GM23338 (cell line): ENCODE measurements at regions not wholly inside any gene's neighbourhood (a gene's known extent, or its start where the extent isn't known, plus 50 kb on each side); places are given as distances from the start of the nearest gene placed in this dataset.

Experiments used
- ATAC-seq: fragments of 200-7000 bp; cut with Tn5 transposase; 3 replicates; pipeline ENCODE4 v1.9.1; 2020
- DNase-seq: peaks from one replicate; pipeline ENCODE4 v3.0.0-alpha.2; 2015; ENCODE audit warnings: low spot score
- H2AFZ ChIP-seq: fragments of 200-600 bp; sonication (generic); 2 replicates; pipeline ENCODE4 v1.8.0; 2016; ENCODE audit warnings: antibody characterized with exemption, mild to moderate bottlenecking, moderate library complexity
- H3F3A ChIP-seq: fragments of 200-600 bp; sonication (generic); replicated peaks from 2 replicates; pipeline ENCODE4 v1.8.0; 2017; ENCODE audit warnings: antibody characterized with exemption, mixed run types, low read depth
- H3K27ac ChIP-seq: fragments of 200-600 bp; sonication (generic); 2 replicates; pipeline ENCODE4 v1.6.1; 2016; ENCODE audit warnings: low read depth
- H3K27me3 ChIP-seq: fragments of 200-600 bp; sonication (generic); 2 replicates; pipeline ENCODE4 v1.8.0; 2016; ENCODE audit warnings: mild to moderate bottlenecking, mixed run types, moderate library complexity; ENCODE audit not compliant: insufficient read depth
- H3K36me3 ChIP-seq: fragments of 200-600 bp; sonication (generic); 2 replicates; pipeline ENCODE4 v1.8.0; 2016; ENCODE audit warnings: mild to moderate bottlenecking; ENCODE audit not compliant: insufficient read depth
- H3K4me1 ChIP-seq: fragments of 200-600 bp; sonication (generic); 2 replicates; pipeline ENCODE4 v1.8.0; 2016; ENCODE audit warnings: mild to moderate bottlenecking, moderate library complexity; ENCODE audit not compliant: insufficient read depth
- H3K4me2 ChIP-seq: fragments of 200-600 bp; sonication (generic); 2 replicates; pipeline ENCODE4 v1.7.1; 2017; ENCODE audit warnings: mixed run types
- H3K4me3 ChIP-seq: fragments of 200-600 bp; sonication (generic); 2 replicates; pipeline ENCODE4 v1.6.1; 2016; ENCODE audit warnings: mixed run types
- H3K79me2 ChIP-seq: fragments of 200-600 bp; sonication (generic); replicated peaks from 2 replicates; pipeline ENCODE4 v1.8.0; 2017; ENCODE audit warnings: mild to moderate bottlenecking; ENCODE audit not compliant: insufficient read depth
- H3K9me2 ChIP-seq: fragments of 200-600 bp; sonication (generic); 2 replicates; pipeline ENCODE4 v1.8.0; 2017; ENCODE audit not compliant: insufficient read depth
- H4K20me1 ChIP-seq: fragments of 200-600 bp; sonication (generic); replicated peaks from 2 replicates; pipeline ENCODE4 v1.8.0; 2017; ENCODE audit warnings: mild to moderate bottlenecking; ENCODE audit not compliant: insufficient read depth
- H3K27ac Mint-ChIP-seq: 2 replicates; pipeline ENCODE4 v1.8.0; 2020; ENCODE audit warnings: inconsistent platforms, mild to moderate bottlenecking, moderate library complexity, mixed read lengths
- H3K27me3 Mint-ChIP-seq: 3 replicates; pipeline ENCODE4 v1.8.0; 2022; ENCODE audit warnings: low read depth, mild to moderate bottlenecking, moderate library complexity, mixed read lengths, inconsistent platforms; ENCODE audit not compliant: insufficient read depth, poor library complexity
- H3K36me3 Mint-ChIP-seq: 3 replicates; pipeline ENCODE4 v1.8.0; 2021; ENCODE audit warnings: low read depth, mild to moderate bottlenecking, inconsistent platforms, moderate library complexity, mixed read lengths
- H3K4me1 Mint-ChIP-seq: 3 replicates; pipeline ENCODE4 v1.8.0; 2020; ENCODE audit warnings: mild to moderate bottlenecking, inconsistent platforms, mixed read lengths
- H3K4me3 Mint-ChIP-seq: 3 replicates; pipeline ENCODE4 v1.8.0; 2021; ENCODE audit warnings: moderate library complexity, mild to moderate bottlenecking, inconsistent platforms, mixed read lengths
- H3K9me3 Mint-ChIP-seq: 3 replicates; pipeline ENCODE4 v1.8.0; 2020; ENCODE audit warnings: moderate library complexity, mild to moderate bottlenecking, inconsistent platforms, mixed read lengths
- CTCF ChIP-seq, 2 experiments: fragments of 200-600 bp in 1 of 2; sonication (generic) in 1 of 2; conservative IDR thresholded peaks; 2 replicates each; pipeline versions ENCODE4 v1.5.1 to v1.6.1; 2016 to 2017; ENCODE audit warnings: antibody characterized with exemption in 2 of 2, low read depth in 2 of 2, mild to moderate bottlenecking in 2 of 2, moderate library complexity in 1 of 2
- POLR2AphosphoS5 ChIP-seq: IDR thresholded peaks from 2 replicates; pipeline ENCODE4 v1.6.1; 2016; ENCODE audit warnings: antibody characterized with exemption, low read depth
- REST ChIP-seq: IDR thresholded peaks from one replicate; pipeline ENCODE4 v1.6.1; 2018; ENCODE audit warnings: antibody characterized with exemption; ENCODE audit not compliant: unreplicated experiment
- ZNF462 ChIP-seq: fragments of 250-450 bp; sonication (Bioruptor Pico); IDR thresholded peaks from 2 replicates; pipeline ENCODE4 v1.5.0; 2020; ENCODE audit warnings: mild to moderate bottlenecking, moderate library complexity

GRCh38 chr4:79030973-79031372, 91.7 kb upstream of the PAQR3 start (continued):
- no peak for TF ChIP-seq ZNF462 (CRISPR knock-in tag)
- TF ChIP-seq POLR2AphosphoS5 = no peak

GRCh38 chr4:79027656-79028055, 88.4 kb upstream of the PAQR3 start:
- H3K4me3 Mint-ChIP-seq = no peak overlapping the region
- no peak for TF ChIP-seq POLR2AphosphoS5
- TF ChIP-seq CTCF (conservative IDR thresholded peaks at IDR 0.05; ENCODE audit: low read depth in 2 of 2) = no peak
- no peak for TF ChIP-seq REST

More at GRCh38 chr4:79027656-79028055, 88.4 kb upstream of the PAQR3 start:
- no peaks in the 10 kb centered on the region for H3F3A ChIP-seq
- no peak overlapping the region for H2AFZ ChIP-seq
- Mint-ChIP-seq H3K36me3 (no peaks in the 10 kb centered on the region), H3K9me3 (no peaks in the 10 kb centered on the region), H3K27me3 (no peaks in the 10 kb centered on the region), H3K27ac (no peak overlapping the region), H3K4me1 (peaks cover 15% of the 10 kb centered on the region)
- H3K36me3 ChIP-seq = no peaks in the 10 kb centered on the region
- no peak overlapping the region for H3K4me3 ChIP-seq
- no peaks in the 10 kb centered on the region for H3K9me2 ChIP-seq
- H3K27me3 ChIP-seq = no peaks in the 10 kb centered on the region
- DNase-seq = no peak
- peaks cover 6% of the 10 kb centered on the region; the same call in 1 of the 2 replicates for H3K4me1 ChIP-seq
- H3K79me2 ChIP-seq = no peaks in the 10 kb centered on the region
- no peak for ATAC-seq
- H3K27ac ChIP-seq = no peak overlapping the region
- H4K20me1 ChIP-seq = no peaks in the 10 kb centered on the region
- no peak overlapping the region for H3K4me2 ChIP-seq
